ENCODE measurements at regions not wholly inside any gene's neighbourhood (a gene's known extent, or its start where the extent isn't known, plus 50 kb on each side); places are given as distances from the start of the nearest gene placed in this dataset.

GRCh38 chr9:97747201-97747965 is 50.2 kb upstream of the XPA start:
- no peak for DNase-seq

- DNase-seq = no peak
Measured at GRCh38 chr9:97748525-97748924, 51.4 kb upstream of the XPA start.

GRCh38 chr9:97749928-97750327 is 52.8 kb upstream of the XPA start:
- no peak for DNase-seq

- DNase-seq = no peak
Measured at GRCh38 chr9:97751531-97751930, 54.4 kb upstream of the XPA start.

- DNase-seq = no peak
Measured at GRCh38 chr9:97752274-97752673, 55.1 kb upstream of the XPA start.

GRCh38 chr9:97753364-97753763 is 56.2 kb upstream of the XPA start:
- no peak for DNase-seq

GRCh38 chr9:97753975-97754374 is 56.8 kb upstream of the XPA start:
- no peak for DNase-seq

GRCh38 chr9:97755618-97756267 is 58.6 kb upstream of the XPA start:
- DNase-seq = no peak

GRCh38 chr9:97756991-97757390 is 59.9 kb upstream of the XPA start:
- no peak for DNase-seq

GRCh38 chr9:97758334-97758916 is 61.3 kb upstream of the XPA start:
- DNase-seq = no peak

GRCh38 chr9:97759581-97760288 is 62.6 kb upstream of the XPA start:
- no peak for DNase-seq

GRCh38 chr9:97761056-97761598 is 64.0 kb upstream of the XPA start:
- DNase-seq = no peak

- DNase-seq = no peak
Measured at GRCh38 chr9:97761879-97762278, 64.7 kb upstream of the XPA start.

- no peak for DNase-seq
Measured at GRCh38 chr9:97763874-97764273, 66.7 kb upstream of the XPA start.

- no peak for DNase-seq
Measured at GRCh38 chr9:97766092-97766491, 69.0 kb upstream of the XPA start.

GRCh38 chr9:97766610-97767009 is 69.5 kb upstream of the XPA start:
- no peak for DNase-seq

GRCh38 chr9:97767891-97768290 is 70.8 kb upstream of the XPA start:
- DNase-seq = no peak

- no peak for DNase-seq
Measured at GRCh38 chr9:97768746-97769145, 71.6 kb upstream of the XPA start.

- DNase-seq = no peak
Measured at GRCh38 chr9:97769208-97769607, 72.1 kb upstream of the XPA start.

- DNase-seq = no peak
Measured at GRCh38 chr9:97770808-97771372, 73.8 kb upstream of the XPA start.

GRCh38 chr9:97771641-97772040 is 74.5 kb upstream of the XPA start:
- DNase-seq = no peak

GRCh38 chr9:97772145-97772544 is 75.0 kb upstream of the XPA start:
- no peak for DNase-seq

GRCh38 chr9:97773091-97773490 is 76.0 kb upstream of the XPA start:
- no peak for DNase-seq
